DMS153 (cell line): ENCODE measurements at regions not wholly inside any gene's neighbourhood (a gene's known extent, or its start where the extent isn't known, plus 50 kb on each side); places are given as distances from the start of the nearest gene placed in this dataset.

Experiments used
- DNase-seq: peaks from one replicate; lab custom pipeline; 2025; lab: John Stamatoyannopoulos, UW

DNA sequence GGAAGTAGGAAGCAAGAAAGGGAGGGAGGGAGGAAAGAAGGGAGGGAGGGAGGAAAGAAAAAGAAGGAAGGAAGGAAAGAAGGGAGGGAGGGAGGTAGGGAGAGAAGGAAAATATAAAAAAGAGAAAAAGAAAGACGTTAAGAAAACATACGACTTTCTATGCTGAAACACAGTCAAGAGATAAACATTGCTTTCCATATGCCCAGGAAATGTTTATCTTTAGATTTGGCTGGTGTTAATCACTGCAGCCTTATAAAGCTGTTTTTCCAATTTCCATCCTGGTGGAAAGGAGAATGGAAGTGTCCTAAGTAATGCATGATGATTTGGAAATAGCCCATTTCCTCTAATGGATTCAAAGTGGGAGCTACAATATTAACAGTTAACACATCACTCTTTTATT, 524.3 kb downstream of the MTRR start:
- no peak for DNase-seq

DNA sequence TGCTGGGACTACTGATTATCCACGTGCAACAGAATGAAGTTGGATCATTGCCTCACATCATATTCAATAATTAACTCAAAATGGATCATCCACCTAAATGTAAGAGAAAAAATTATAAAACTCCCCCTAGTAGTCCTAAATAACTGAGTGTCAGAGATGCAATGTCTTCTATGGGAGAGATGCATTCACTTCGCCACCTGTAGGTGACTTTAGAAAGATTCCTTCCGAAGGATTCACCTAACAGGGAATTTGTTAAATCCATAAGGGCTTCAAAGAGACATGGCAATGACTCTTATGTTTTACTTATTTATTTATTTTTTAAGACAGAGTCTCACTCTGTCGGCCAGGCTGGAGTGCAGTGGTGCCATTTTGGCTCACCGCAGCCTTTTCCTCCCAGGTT, 526.0 kb downstream of the MTRR start:
- no peak for DNase-seq

DNA sequence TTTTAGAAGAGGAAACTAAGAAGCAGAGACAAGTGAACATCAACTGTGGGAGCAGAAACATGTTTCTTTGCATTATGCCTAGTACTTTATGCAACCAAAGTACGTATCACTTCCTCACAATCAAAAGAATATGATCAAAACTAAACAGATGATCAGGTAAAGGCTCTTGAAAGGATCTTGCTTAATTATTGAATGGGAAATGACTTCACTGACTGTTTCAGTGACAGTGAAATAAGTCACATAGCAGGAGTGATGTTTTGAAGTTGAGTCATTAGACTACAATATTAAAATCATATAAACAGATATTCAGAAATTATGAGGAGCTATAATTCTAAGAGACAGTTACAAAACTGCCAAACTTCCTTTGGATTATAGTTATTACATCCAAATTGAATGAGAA, 527.3 kb downstream of the MTRR start:
- DNase-seq: no peak

DNA sequence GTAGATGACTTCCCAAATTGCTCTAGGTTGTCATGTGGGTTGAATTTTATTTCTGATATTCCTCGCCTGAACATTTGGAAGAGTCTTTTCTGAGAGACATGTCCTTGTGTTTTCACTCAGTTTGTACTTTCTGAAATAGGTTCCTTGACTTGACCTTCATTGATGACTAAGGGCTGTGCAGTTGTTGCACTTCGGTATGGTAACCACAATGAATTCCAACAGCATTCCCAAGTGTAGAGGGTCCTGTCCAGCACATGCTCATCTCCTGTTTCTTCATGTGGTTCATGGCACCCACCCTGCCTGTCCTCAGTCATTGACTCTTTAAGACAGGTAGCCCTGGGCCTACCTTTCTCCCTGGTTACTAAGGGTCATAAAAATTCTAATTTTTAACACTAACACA, 527.8 kb downstream of the MTRR start:
- no peak for DNase-seq

DNA sequence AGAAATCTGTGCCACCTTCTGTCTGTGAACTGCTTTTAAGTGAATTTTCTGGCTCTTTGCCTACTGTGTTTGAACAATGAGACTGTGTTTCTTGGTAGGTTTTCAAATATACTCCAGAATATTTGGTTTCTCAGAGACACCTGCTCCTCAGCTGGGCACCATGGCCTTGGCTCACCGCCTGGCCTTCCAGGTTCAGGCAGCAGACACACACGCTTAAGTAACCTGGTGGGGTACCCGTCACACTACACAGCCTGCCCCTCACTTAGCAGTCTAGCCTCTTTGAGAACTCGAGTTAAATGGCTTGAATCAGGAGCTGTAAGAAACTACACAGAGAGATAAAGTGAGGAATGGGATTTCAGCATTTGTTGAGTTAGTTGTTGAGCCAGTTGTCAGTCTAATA, 530.5 kb downstream of the MTRR start:
- no peak for DNase-seq

DNA sequence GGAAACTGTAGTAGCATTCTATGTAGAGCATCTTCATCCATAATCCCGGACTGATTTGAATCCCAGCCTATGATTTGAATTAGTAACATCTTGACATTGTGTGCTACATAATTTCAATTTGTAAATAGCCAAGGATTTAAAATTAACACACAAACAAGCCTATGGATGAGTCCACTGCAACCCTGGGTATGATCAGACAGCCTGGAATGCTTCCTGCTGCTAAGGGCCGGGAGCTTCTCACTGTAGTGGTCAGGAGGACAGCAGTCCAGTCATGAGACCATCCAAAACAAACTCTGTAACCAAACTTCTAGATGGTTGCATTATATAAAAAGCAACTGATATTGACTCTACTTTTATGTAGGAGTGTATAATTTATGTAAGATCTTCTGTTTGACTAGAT, 539.3 kb downstream of the MTRR start:
- no peak for DNase-seq

DNA sequence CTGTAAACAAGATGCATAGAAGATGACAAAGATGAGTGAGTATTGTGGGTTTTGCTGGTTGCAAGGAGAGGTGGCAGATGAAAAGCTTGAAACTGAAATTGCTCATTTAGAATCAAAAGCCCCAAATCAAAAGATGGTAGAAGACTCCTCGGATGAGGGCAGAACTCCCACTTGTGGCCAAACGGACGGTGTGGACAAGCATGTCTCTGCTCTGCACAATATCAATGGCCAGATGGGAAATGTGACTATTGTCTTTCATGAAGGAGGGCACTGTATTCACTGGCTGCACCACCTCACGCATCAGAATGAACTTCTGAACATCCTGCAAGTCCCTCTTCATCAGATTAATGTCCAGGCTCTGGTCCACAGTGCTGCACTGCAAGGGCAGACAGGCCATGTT, 541.7 kb downstream of the MTRR start:
- DNase-seq: no peak

DNA sequence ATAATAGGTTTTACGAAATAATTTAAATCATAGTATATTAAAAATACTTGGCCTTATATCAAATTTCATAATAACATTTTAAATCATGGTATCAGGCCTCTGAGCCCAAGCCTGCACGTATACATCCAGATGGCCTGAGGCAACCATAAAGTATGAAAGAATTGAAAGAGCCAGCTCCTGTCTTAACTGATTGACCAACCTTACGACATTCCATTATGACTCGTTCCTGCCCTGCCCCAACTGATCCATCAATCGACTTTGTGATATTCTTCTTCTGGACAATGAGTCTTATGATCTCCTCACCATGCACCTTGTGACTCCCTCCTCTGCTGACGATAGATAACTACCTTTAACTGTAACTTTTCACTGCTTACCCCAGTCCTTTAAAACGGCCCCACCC, 545.0 kb downstream of the MTRR start:
- DNase-seq: no peak

DNA sequence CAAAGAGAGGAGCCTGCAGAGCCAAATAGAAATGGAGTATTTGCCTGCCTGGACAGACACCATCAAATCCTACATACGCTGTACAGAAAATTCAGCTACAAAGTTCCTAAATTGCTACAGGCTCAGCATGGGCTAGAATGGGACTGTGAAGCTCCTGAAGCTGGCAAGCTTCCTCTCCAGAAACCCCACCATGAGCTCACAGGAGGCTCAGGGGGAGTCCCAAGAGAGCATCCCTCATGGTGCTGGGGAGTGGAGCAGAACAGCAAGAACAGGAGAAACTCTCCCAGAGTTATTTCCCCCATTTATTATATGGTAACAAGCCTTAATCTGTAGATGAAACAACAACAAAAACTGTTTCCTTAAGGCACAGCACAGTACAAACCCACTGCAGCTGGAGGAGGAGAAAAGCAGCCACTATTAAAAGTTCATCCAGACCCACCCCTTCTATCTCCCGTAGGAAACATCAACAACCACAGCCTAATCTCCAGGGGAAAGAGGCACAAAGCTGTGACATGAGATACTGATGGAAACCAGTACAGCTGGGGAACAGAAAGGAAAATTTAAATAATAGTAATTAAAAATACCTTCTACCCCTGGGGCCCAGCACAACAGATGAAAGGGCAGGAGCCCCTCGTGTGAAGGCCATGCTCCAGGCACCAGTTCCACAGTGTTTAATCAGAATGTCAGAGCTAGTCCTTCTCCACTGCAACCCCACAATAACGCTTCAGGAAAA, 548.5 kb downstream of the MTRR start:
- no peak for DNase-seq

DNA sequence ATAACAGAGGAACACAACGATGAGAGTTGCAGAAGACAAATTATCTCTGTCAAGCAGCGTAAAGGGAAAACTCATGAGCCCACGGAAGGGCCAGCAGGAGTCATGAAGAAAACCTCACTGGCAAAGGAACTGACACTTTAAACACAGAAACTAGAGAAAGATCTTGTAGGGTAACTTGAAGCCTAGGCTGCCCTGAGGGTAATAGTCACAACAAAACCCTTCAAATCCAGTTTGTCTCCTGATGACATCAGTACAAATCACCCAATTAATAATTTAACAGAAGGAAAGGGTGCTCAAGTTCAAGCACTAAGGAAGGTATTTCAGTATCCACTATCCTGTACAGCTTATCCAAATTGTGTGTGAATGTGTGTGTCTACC, 549.1 kb downstream of the MTRR start:
- no peak for DNase-seq

DNA sequence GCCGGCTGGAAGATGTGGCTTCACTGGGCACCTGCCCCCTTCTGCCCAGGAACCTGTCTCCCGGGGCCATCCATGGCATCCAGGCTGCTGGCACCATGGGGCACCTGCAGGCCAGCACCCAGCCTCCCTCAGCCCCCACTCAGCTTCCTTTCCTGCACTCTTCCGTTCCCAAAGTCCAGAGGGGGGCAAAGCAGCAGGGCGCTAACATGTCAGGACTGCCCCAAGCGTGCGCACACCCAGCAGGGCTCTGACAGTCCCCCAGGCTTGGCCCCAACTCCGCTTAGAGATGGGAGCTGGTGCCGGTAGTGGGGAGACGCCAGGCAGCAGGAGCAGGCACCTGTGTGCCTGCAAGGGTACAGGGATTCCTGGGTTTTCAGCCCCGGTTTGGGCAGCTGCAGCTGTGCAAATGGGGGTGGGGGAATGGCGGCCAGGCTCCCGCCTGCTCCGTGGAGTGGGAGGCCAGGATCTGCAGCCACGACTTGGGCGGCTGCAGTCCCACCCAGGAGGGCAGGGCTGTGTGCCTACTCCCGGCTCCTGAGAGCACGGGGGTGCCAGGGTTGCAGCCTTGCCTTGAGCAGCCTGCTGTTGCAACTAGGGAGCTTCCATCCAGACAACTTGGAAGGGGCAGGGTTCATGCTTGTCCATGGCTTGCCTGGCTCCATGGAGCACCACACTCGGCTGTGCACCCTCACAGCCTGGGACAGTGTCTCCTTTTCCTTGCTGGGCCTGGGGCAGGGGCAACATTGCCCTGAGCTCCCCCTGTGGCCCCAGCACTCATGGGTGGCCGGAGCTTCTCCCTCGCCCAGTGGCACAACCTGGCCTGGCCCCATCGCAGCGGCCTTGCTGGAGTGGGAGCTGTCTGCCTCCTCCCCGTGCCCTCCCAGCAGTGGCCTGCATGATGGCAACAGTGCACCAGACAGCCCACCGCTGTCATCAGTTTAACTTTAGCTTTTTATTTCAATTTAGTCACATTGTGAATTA, 561.1 kb downstream of the MTRR start:
- DNase-seq: no peak

DNA sequence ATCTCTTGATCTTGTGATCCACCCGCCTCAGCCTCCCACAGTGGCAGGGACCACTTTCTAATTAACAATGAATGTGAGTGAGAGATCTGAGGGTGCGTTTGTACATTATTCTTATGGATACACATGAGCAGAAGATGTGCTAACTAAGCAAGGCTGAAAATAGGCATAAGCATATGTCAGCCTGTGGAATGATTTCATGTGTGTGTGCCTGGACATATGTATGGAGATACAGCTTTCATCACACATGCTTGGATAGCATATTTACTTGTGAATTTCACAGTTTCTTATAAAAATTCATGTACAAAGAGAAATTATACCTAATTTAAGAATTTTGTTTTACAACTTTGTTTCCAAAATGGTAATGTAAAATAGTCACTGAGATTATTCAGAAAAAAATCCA, 565.6 kb downstream of the MTRR start:
- DNase-seq: no peak

DNA sequence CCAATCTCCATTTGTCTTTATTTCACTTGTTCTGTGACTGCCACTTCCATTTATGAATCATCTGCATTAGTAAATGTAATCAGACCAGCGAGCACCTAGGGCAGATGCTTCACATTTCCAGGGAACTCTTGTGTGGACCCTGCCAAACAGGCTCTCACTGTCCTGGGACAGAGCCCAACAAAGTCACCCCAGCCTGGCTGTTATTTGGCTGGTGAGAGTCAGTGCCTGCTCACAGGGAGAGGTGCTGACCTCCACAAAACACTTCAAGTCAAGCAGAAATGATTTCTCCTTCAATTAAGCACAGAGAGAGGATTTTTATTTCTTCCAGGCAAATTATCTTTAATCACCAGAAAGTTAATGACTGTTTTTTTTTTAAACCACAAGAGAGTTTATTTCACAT, 568.0 kb downstream of the MTRR start:
- DNase-seq: no peak

DNA sequence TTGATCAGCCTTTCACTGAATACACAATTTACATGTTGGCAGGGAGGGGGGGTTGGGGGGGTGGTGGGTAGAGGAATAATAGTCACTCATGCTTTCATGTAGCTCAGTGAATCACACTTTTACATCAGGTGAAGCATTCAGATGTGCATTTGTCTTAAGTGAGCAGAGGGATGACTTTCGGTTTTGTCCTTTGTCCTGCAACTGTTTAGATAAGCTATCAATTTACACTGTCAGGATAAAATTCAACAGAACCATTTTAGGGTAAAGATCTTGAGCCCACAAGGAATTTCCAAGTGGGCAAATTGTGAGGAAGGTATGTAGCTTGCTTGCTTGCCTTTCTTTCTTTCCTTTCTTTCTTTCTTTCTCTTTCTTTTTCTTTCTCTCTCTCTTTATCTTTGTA, 576.2 kb downstream of the MTRR start:
- no peak for DNase-seq

DNA sequence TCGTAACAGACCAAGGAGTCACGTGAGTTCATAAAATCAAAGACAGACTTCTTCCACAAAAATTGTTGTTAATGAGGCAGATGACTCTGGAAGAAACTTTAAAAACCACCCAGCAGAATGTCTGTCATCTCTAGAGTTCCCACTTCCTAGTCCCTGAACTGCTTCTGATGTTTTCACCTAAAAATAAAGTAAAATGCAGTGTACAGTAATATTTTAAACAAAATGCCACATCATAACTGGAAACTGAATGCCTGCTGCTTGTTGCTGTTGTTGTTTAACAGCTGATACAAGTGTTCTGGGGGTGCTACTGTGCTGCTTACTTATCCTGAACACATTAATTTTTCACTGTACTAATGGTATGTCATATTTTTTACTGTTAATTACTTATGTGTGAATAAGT, 577.2 kb downstream of the MTRR start:
- DNase-seq: no peak

DNA sequence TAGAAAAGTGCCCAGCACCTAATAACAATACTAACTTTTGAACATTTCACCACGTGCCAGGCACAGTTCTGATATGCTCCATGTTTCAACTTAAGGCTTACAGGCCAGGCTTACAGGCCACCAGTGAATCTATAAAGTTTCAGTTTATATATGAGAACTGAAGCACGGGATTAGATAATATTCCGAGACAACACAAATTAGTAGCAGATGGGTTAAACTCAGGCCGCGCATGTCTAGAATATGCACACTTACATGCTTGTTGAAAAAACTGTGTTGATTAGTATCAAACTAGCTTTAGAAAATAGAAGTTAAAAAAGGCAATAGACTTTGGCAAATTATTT, 587.9 kb downstream of the MTRR start:
- no peak for DNase-seq

DNA sequence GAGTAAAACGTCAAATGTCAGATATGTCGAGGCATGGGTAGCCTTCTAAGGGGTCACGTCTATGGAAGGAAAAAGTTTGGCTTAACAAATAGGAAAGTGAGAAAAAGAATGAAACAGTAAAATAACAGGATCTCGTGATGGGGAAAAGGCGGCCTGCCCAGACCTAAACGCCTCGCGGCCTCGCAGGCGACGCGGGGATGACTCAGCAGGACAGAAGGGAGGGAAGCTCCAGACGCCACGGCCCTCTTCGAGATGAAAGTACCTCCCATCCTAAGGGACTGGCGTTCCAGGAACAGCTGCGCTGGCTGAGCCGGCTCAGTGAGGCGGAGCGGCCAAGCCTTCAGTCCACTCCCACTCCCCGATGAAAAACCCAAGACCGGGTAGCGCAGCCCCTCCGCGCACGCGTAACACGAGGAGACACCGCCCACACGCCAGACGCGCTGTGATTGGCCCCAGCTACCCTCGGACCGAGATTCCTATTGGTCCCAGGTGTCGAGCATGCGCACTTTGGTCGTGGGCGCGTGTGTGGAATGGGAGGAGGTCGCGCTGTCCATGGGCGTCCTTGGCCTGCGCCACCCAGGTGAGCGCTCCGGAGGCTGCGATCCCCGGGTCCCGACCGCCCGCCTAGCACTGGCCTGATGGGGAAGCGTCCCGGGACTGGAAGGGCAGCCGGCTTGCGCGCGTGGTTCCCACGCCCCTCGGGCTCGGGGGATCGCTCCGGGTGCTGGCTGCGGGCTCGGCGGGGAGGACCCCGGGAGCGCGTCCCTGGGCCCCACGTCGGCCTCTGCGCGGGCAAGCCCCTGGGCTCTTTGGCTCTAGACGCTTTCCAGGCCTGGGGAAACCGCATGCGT, 588.5 kb downstream of the MTRR start:
- peak; percentile 99 for DNase-seq

DNA sequence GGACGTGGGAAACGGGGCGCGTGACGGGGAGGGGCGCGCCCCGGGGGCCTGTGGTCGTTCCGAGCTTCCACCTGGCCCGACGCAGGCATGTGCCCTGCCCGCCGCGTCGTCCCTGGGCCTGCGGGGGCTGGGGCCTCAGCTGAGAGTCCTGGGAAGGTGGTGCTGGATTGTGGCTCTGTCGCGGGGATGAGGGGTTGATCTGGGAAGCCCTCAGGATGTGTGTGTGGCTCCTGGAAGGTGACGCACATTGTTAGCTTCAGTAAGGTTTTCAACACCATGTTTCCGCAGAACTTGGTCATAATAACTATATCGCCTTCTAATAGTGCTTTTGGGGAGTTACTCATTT, 589.1 kb downstream of the MTRR start:
- DNase-seq: no peak

DNA sequence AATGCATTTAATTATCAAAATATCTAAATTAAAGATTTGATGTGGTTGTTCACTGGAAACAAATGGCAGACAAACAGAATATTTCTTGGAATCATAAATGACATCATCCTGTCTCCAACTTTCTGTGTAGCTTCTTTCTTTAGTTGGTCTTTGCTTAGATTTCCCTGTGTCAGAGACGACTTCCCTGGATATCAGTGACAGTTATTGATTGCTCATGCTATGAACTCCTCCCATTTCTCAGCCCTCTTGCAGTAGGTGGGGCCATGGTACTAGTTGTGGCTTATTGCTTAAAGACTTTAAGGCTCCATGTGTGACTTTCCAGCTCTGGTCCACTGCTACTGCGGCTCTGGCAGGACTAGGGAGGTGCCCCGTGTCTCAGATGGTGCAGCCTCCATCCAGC, 592.6 kb downstream of the MTRR start:
- no peak for DNase-seq

DNA sequence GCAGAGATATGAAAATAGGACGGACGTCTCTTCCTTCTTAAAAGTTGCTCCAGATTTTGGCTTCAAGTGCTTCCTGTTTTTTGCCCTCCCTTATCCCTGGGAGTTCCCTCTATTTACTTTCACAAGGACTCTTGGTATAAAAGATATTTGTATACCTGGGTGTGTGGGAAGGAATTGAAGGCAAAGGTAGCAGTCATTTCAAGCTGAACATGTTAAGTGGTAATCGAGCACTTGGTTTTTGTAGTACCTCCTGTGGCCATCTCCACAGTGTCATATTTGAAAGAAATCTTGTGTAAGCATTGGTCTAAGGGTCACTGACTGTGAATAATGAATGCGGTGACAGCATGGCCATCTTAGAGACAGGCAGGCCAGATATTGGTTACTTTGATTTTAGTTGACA, 593.6 kb downstream of the MTRR start:
- DNase-seq: no peak

DNA sequence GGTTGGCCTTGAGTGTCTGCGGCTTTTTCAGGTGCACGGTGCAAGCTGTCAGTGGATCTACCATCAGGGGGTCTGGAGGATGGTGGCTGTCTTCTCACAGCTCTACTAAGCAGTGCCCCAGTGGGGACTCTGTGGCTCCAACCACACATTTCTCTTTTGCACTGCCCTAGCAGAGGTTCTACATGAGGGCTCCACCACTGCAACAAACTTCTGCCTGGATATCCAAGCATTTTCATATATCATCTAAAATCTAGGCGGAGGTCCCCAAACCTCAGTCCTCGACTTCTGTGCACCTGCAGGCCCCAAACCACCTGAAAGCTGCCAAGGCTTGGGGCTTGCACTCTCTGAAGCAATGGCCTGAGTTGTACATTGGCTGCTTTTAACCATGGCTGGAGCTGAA, 601.5 kb downstream of the MTRR start:
- DNase-seq: no peak

DNA sequence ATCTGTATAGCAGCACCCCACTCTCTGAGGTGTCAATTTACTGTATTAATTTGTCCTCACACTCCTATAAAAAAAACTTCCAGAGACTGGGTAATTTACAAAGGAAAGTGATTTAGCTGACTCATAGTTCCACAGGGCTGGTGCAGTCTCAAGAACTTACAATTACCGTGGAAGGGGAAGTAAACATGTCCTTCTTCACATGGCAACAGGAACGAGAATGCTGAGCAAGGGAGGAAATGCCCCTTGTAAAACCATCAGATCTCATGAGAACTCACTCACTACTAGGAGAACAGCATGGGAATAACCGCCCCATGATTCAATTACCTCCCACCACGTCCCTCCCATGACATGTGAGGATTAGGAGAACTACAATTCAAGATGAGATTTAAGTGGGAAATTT, 602.6 kb downstream of the MTRR start:
- no peak for DNase-seq

DNA sequence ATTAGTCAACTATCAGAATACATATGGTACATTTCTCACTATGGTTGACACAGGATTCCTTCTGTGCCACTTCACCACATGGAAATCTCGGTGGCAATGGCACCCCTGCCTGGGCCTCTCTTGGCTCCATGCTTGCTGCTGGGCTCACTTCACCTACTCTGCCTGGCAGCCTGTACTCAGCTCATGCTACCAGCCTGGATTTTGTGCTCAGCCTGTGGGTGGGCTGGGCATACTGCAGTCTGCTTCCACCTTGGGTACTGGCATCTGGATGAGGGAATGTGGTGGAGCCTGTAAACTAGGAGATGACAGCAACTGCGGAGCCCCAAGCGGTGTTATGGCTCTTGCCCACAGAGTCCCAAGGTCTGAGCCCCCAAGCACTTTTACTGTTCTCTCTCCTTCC, 604.1 kb downstream of the MTRR start:
- DNase-seq: no peak
